HPDE6-E6E7 (cell line): ENCODE measurements at regions not wholly inside any gene's neighbourhood (a gene's known extent, or its start where the extent isn't known, plus 50 kb on each side); places are given as distances from the start of the nearest gene placed in this dataset.
"Not testable (repeated sequence)": the region's sequence is repeated elsewhere in the genome, so short reads cannot be mapped to it uniquely, and the experiment has no call there.

ENCODE experiments used
- DNase-seq: peaks from one replicate; pipeline ENCODE4 v3.0.0; 2011; ENCODE audit warnings: missing footprints; ENCODE audit errors: extremely low spot score

- no peak for DNase-seq
Measured at GRCh38 chr13:80558074-80558473, 217.1 kb upstream of the SPRY2 start.

- DNase-seq = no peak
Measured at GRCh38 chr13:80555796-80556678, 215.1 kb upstream of the SPRY2 start.

- no peak for DNase-seq
Measured at GRCh38 chr13:80552851-80553440, 212.0 kb upstream of the SPRY2 start.

- DNase-seq = no peak
Measured at GRCh38 chr13:80551650-80552497, 210.9 kb upstream of the SPRY2 start.

GRCh38 chr13:80550971-80551441 is 210.1 kb upstream of the SPRY2 start:
- no peak for DNase-seq

- DNase-seq = no peak
Measured at GRCh38 chr13:80548915-80549314, 208.0 kb upstream of the SPRY2 start.

GRCh38 chr13:80547885-80548825 is 207.2 kb upstream of the SPRY2 start:
- DNase-seq = no peak

- DNase-seq = no peak
Measured at GRCh38 chr13:80547341-80547740, 206.4 kb upstream of the SPRY2 start.

- DNase-seq = no peak
Measured at GRCh38 chr13:80533175-80533574, 192.2 kb upstream of the SPRY2 start.

- no peak for DNase-seq
Measured at GRCh38 chr13:80530902-80531301, 190.0 kb upstream of the SPRY2 start.

- no peak for DNase-seq
Measured at GRCh38 chr13:80530191-80530590, 189.3 kb upstream of the SPRY2 start.

GRCh38 chr13:80529734-80530133 is 188.8 kb upstream of the SPRY2 start:
- no peak for DNase-seq

GRCh38 chr13:80528733-80529132 is 187.8 kb upstream of the SPRY2 start:
- no peak for DNase-seq

- no peak for DNase-seq
Measured at GRCh38 chr13:80527400-80527799, 186.5 kb upstream of the SPRY2 start.

- DNase-seq = peak; percentile 23
Measured at GRCh38 chr13:80524447-80525215, 183.7 kb upstream of the SPRY2 start.

- DNase-seq = no peak
Measured at GRCh38 chr13:80523134-80523533, 182.2 kb upstream of the SPRY2 start.

- DNase-seq = not testable (repeated sequence)
Measured at GRCh38 chr13:80522463-80522862, 181.5 kb upstream of the SPRY2 start.

- no peak for DNase-seq
Measured at GRCh38 chr13:80516818-80517348, 176.0 kb upstream of the SPRY2 start.

GRCh38 chr13:80515296-80515695 is 174.4 kb upstream of the SPRY2 start:
- no peak for DNase-seq

GRCh38 chr13:80513196-80513595 is 172.3 kb upstream of the SPRY2 start:
- DNase-seq = no peak
